GM23338 (cell line): ENCODE measurements at regions not wholly inside any gene's neighbourhood (a gene's known extent, or its start where the extent isn't known, plus 50 kb on each side); places are given as distances from the start of the nearest gene placed in this dataset.

ENCODE experiments used
- CREB1 ChIP-seq: fragments of 250-450 bp; sonication (Bioruptor Pico); IDR thresholded peaks from 2 replicates; pipeline ENCODE4 v1.5.0; 2020; ENCODE audit warnings: low read depth, mild to moderate bottlenecking, moderate library complexity
- EZH2 ChIP-seq: fragments of 200-600 bp; sonication (generic); IDR thresholded peaks from one replicate; pipeline ENCODE4 v1.8.0; 2017; ENCODE audit warnings: antibody characterized with exemption, mild to moderate bottlenecking, low read depth; ENCODE audit not compliant: unreplicated experiment
- EZH2phosphoT487 ChIP-seq: fragments of 200-600 bp; sonication (generic); IDR thresholded peaks from one replicate; pipeline ENCODE4 v1.8.1; 2018; ENCODE audit warnings: antibody characterized with exemption; ENCODE audit not compliant: unreplicated experiment
- JUNB ChIP-seq: IDR thresholded peaks from one replicate; pipeline ENCODE4 v1.6.1; 2016; ENCODE audit warnings: antibody characterized with exemption; ENCODE audit not compliant: unreplicated experiment
- NANOG ChIP-seq: IDR thresholded peaks from 2 replicates; pipeline ENCODE4 v1.6.1; 2016; ENCODE audit warnings: antibody characterized with exemption, borderline replicate concordance
- POLR2AphosphoS5 ChIP-seq: IDR thresholded peaks from 2 replicates; pipeline ENCODE4 v1.6.1; 2016; ENCODE audit warnings: antibody characterized with exemption, low read depth
- STAT1 ChIP-seq: IDR thresholded peaks from one replicate; pipeline ENCODE4 v1.6.1; 2016; ENCODE audit warnings: antibody characterized with exemption; ENCODE audit not compliant: unreplicated experiment
- ZNF331 ChIP-seq: fragments of 250-450 bp; sonication (Bioruptor Pico); IDR thresholded peaks from 2 replicates; pipeline ENCODE4 v1.5.0; 2020; ENCODE audit warnings: low read depth, mild to moderate bottlenecking, moderate library complexity
- TF ChIP-seq, protein P1 (sequence below), 2 experiments: fragments of 200-600 bp in 1 of 2; sonication (generic) in 1 of 2; conservative IDR thresholded peaks; 2 replicates each; pipeline versions ENCODE4 v1.5.1 to v1.6.1; 2016 to 2017; ENCODE audit warnings: antibody characterized with exemption in 2 of 2, low read depth in 2 of 2, mild to moderate bottlenecking in 2 of 2, moderate library complexity in 1 of 2
- TF ChIP-seq, protein P2 (sequence below): IDR thresholded peaks from one replicate; pipeline ENCODE4 v1.6.1; 2018; ENCODE audit warnings: antibody characterized with exemption; ENCODE audit not compliant: unreplicated experiment
- TF ChIP-seq, protein P3 (sequence below): IDR thresholded peaks from 2 replicates; pipeline ENCODE4 v1.6.1; 2016; ENCODE audit warnings: antibody characterized with exemption
- TF ChIP-seq, protein P4 (sequence below): fragments of 250-450 bp; sonication (Bioruptor Pico); IDR thresholded peaks from 2 replicates; pipeline ENCODE4 v1.5.0; 2020; ENCODE audit warnings: mild to moderate bottlenecking, moderate library complexity

DNA sequence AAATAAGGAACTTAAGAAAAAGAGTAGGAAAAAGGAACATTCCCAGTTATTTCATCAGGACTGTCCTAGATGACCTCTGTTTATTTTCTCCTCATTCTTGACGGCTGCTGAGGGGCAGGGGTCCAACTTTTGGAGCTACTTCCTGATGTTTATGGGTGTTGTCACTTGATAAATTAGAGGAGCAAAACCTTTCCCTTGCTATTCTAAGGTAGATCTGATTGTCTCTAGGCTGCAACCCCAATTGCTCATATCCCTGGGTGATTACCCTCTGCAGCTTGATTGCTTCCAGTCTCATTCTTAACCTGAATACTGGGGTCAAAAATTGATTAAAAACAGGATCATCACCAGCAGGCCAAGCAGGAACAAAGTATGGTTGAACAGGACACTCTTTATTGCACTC is 311.0 kb upstream of the NDN start:
- TF ChIP-seq, protein P1, sequence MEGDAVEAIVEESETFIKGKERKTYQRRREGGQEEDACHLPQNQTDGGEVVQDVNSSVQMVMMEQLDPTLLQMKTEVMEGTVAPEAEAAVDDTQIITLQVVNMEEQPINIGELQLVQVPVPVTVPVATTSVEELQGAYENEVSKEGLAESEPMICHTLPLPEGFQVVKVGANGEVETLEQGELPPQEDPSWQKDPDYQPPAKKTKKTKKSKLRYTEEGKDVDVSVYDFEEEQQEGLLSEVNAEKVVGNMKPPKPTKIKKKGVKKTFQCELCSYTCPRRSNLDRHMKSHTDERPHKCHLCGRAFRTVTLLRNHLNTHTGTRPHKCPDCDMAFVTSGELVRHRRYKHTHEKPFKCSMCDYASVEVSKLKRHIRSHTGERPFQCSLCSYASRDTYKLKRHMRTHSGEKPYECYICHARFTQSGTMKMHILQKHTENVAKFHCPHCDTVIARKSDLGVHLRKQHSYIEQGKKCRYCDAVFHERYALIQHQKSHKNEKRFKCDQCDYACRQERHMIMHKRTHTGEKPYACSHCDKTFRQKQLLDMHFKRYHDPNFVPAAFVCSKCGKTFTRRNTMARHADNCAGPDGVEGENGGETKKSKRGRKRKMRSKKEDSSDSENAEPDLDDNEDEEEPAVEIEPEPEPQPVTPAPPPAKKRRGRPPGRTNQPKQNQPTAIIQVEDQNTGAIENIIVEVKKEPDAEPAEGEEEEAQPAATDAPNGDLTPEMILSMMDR (conservative IDR thresholded peaks at IDR 0.05; ENCODE audit: low read depth in 2 of 2): no peak
- no peak for TF ChIP-seq EZH2phosphoT487
- TF ChIP-seq JUNB: no peak
- TF ChIP-seq EZH2: no peak
- TF ChIP-seq POLR2AphosphoS5: no peak
- no peak for TF ChIP-seq NANOG
- TF ChIP-seq, protein P2, sequence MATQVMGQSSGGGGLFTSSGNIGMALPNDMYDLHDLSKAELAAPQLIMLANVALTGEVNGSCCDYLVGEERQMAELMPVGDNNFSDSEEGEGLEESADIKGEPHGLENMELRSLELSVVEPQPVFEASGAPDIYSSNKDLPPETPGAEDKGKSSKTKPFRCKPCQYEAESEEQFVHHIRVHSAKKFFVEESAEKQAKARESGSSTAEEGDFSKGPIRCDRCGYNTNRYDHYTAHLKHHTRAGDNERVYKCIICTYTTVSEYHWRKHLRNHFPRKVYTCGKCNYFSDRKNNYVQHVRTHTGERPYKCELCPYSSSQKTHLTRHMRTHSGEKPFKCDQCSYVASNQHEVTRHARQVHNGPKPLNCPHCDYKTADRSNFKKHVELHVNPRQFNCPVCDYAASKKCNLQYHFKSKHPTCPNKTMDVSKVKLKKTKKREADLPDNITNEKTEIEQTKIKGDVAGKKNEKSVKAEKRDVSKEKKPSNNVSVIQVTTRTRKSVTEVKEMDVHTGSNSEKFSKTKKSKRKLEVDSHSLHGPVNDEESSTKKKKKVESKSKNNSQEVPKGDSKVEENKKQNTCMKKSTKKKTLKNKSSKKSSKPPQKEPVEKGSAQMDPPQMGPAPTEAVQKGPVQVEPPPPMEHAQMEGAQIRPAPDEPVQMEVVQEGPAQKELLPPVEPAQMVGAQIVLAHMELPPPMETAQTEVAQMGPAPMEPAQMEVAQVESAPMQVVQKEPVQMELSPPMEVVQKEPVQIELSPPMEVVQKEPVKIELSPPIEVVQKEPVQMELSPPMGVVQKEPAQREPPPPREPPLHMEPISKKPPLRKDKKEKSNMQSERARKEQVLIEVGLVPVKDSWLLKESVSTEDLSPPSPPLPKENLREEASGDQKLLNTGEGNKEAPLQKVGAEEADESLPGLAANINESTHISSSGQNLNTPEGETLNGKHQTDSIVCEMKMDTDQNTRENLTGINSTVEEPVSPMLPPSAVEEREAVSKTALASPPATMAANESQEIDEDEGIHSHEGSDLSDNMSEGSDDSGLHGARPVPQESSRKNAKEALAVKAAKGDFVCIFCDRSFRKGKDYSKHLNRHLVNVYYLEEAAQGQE: no peak
- TF ChIP-seq CREB1: no peak
- no peak for TF ChIP-seq STAT1
- TF ChIP-seq, protein P3, sequence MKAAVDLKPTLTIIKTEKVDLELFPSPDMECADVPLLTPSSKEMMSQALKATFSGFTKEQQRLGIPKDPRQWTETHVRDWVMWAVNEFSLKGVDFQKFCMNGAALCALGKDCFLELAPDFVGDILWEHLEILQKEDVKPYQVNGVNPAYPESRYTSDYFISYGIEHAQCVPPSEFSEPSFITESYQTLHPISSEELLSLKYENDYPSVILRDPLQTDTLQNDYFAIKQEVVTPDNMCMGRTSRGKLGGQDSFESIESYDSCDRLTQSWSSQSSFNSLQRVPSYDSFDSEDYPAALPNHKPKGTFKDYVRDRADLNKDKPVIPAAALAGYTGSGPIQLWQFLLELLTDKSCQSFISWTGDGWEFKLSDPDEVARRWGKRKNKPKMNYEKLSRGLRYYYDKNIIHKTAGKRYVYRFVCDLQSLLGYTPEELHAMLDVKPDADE: no peak
- no peak for TF ChIP-seq ZNF331 (CRISPR knock-in tag)
- TF ChIP-seq, protein P4, sequence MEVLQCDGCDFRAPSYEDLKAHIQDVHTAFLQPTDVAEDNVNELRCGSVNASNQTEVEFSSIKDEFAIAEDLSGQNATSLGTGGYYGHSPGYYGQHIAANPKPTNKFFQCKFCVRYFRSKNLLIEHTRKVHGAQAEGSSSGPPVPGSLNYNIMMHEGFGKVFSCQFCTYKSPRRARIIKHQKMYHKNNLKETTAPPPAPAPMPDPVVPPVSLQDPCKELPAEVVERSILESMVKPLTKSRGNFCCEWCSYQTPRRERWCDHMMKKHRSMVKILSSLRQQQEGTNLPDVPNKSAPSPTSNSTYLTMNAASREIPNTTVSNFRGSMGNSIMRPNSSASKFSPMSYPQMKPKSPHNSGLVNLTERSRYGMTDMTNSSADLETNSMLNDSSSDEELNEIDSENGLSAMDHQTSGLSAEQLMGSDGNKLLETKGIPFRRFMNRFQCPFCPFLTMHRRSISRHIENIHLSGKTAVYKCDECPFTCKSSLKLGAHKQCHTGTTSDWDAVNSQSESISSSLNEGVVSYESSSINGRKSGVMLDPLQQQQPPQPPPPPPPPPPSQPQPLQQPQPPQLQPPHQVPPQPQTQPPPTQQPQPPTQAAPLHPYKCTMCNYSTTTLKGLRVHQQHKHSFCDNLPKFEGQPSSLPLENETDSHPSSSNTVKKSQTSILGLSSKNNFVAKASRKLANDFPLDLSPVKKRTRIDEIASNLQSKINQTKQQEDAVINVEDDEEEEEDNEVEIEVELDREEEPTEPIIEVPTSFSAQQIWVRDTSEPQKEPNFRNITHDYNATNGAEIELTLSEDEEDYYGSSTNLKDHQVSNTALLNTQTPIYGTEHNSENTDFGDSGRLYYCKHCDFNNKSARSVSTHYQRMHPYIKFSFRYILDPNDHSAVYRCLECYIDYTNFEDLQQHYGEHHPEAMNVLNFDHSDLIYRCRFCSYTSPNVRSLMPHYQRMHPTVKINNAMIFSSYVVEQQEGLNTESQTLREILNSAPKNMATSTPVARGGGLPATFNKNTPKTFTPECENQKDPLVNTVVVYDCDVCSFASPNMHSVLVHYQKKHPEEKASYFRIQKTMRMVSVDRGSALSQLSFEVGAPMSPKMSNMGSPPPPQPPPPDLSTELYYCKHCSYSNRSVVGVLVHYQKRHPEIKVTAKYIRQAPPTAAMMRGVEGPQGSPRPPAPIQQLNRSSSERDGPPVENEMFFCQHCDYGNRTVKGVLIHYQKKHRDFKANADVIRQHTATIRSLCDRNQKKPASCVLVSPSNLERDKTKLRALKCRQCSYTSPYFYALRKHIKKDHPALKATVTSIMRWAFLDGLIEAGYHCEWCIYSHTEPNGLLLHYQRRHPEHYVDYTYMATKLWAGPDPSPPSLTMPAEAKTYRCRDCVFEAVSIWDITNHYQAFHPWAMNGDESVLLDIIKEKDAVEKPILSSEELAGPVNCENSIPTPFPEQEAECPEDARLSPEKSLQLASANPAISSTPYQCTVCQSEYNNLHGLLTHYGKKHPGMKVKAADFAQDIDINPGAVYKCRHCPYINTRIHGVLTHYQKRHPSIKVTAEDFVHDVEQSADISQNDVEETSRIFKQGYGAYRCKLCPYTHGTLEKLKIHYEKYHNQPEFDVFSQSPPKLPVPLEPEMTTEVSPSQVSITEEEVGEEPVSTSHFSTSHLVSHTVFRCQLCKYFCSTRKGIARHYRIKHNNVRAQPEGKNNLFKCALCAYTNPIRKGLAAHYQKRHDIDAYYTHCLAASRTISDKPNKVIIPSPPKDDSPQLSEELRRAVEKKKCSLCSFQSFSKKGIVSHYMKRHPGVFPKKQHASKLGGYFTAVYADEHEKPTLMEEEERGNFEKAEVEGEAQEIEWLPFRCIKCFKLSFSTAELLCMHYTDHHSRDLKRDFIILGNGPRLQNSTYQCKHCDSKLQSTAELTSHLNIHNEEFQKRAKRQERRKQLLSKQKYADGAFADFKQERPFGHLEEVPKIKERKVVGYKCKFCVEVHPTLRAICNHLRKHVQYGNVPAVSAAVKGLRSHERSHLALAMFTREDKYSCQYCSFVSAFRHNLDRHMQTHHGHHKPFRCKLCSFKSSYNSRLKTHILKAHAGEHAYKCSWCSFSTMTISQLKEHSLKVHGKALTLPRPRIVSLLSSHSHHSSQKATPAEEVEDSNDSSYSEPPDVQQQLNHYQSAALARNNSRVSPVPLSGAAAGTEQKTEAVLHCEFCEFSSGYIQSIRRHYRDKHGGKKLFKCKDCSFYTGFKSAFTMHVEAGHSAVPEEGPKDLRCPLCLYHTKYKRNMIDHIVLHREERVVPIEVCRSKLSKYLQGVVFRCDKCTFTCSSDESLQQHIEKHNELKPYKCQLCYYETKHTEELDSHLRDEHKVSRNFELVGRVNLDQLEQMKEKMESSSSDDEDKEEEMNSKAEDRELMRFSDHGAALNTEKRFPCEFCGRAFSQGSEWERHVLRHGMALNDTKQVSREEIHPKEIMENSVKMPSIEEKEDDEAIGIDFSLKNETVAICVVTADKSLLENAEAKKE (CRISPR knock-in tag): no peak
